Transverse colon (tissue), 4 donors: ENCODE measurements at regions not wholly inside any gene's neighbourhood (a gene's known extent, or its start where the extent isn't known, plus 50 kb on each side); places are given as distances from the start of the nearest gene placed in this dataset.

ENCODE experiments used
- DNase-seq: peaks from one replicate; pipeline ENCODE4 v3.0.0-alpha.2; 2019
- H3K27ac ChIP-seq, 4 donors: fragments of 200-600 bp; sonication (generic); 2 replicates each; pipeline ENCODE4 v1.5.1; 2016 to 2018; ENCODE audit warnings: inconsistent platforms in 4 of 4
- H3K27me3 ChIP-seq: fragments of 200-600 bp; sonication (generic); 2 replicates; pipeline ENCODE4 v1.5.1; 2017; ENCODE audit warnings: inconsistent platforms
- H3K36me3 ChIP-seq, 4 donors: fragments of 200-600 bp; sonication (generic); 2 replicates each; pipeline ENCODE4 v1.5.1; 2017 to 2019; ENCODE audit warnings: inconsistent platforms in 4 of 4
- H3K4me1 ChIP-seq, 4 donors: fragments of 200-600 bp; sonication (generic); 2 replicates each; pipeline ENCODE4 v1.5.1; 2017 to 2020; ENCODE audit warnings: inconsistent platforms in 4 of 4
- H3K4me3 ChIP-seq, 4 donors: fragments of 200-600 bp; sonication (generic); 1 replicate in 1 of 4; 2 replicates in 3 of 4; pipeline versions ENCODE4 v1.5.1 to v1.6.1; 2017 to 2019; ENCODE audit warnings: inconsistent platforms in 4 of 4
- H3K9me3 ChIP-seq, 2 donors: fragments of 200-600 bp; sonication (generic); 2 replicates each; pipeline ENCODE4 v1.5.1; 2017 to 2019; ENCODE audit warnings: inconsistent platforms in 2 of 2
- EP300 ChIP-seq: sonication (generic); formaldehyde crosslinking; IDR thresholded peaks from one replicate; pipeline ENCODE4 v1.6.1; 2017; ENCODE audit warnings: antibody characterized with exemption, low read depth
- POLR2A ChIP-seq: fragments of 450-650 bp; IDR thresholded peaks from one replicate; pipeline ENCODE4 v1.6.1; 2016; ENCODE audit warnings: antibody characterized with exemption, mild to moderate bottlenecking, moderate library complexity
- POLR2AphosphoS5 ChIP-seq, 3 donors: sonication (generic); formaldehyde crosslinking; IDR thresholded peaks; one replicate each; pipeline ENCODE4 v1.6.1; 2016; ENCODE audit warnings: antibody characterized with exemption in 3 of 3
- WGBS, 2 donors: methylation state at CpG; one replicate each; pipeline ENCODE4 v1.1.5; 2018; ENCODE audit warnings: low coverage in 1 of 2; 5-methylcytosine and 5-hydroxymethylcytosine counted together
- in situ Hi-C, 4 donors: fragments of 200-750 bp; cut with MboI; loops; one replicate each; pipeline versions ENCODE4 v1.15.0 to v1.15.1; 2017; ENCODE audit warnings: low sequenced_read_pairs in 3 of 4, low pct_ligation_motif_present in 1 of 4, low pct_unique_long_range_greater_than_20kb in 1 of 4
- intact Hi-C: fragments of 100-400 bp; cut with DNase I; formaldehyde crosslinking; loops from one replicate; pipeline ENCODE4 v1.15.1; 2023; ENCODE audit warnings: low total_unique reads
- TF ChIP-seq, protein P1 (sequence below), 5 experiments: fragments of 200-600 bp in 3 of 5; fragments of 450-650 bp in 2 of 5; sonication (generic) in 3 of 5; IDR thresholded peaks; 1 replicate in 2 of 5; 2 replicates in 3 of 5; pipeline ENCODE4 v1.5.1; 2016 to 2017; ENCODE audit warnings: antibody characterized with exemption in 5 of 5, inconsistent platforms in 3 of 5, mild to moderate bottlenecking in 2 of 5, moderate library complexity in 1 of 5

GRCh38 chr1:222955964-222956363 is 141.1 kb downstream of the DISP1 start:
- Histone ChIP-seq H3K4me3 (no peak overlapping the region), H3K9me3 (no peaks in the 10 kb centered on the region), H3K27ac (no peak overlapping the region), H3K36me3 (no peaks in the 10 kb centered on the region), H3K27me3 (no peaks in the 10 kb centered on the region), H3K4me1 (peaks cover 0 to 13% (median 2%) of the 10 kb centered on the region in 4 donors)
- in situ Hi-C loops = no loop called here
- 85 to 92% methylated on average over 2 of the region's 2 CpGs for WGBS, 2 donors
- DNase-seq = no peak
- TF ChIP-seq POLR2AphosphoS5 (IDR thresholded peaks at IDR 0.05) (no peak), EP300 (no peak), POLR2A (no peak)
- TF ChIP-seq, protein P1, sequence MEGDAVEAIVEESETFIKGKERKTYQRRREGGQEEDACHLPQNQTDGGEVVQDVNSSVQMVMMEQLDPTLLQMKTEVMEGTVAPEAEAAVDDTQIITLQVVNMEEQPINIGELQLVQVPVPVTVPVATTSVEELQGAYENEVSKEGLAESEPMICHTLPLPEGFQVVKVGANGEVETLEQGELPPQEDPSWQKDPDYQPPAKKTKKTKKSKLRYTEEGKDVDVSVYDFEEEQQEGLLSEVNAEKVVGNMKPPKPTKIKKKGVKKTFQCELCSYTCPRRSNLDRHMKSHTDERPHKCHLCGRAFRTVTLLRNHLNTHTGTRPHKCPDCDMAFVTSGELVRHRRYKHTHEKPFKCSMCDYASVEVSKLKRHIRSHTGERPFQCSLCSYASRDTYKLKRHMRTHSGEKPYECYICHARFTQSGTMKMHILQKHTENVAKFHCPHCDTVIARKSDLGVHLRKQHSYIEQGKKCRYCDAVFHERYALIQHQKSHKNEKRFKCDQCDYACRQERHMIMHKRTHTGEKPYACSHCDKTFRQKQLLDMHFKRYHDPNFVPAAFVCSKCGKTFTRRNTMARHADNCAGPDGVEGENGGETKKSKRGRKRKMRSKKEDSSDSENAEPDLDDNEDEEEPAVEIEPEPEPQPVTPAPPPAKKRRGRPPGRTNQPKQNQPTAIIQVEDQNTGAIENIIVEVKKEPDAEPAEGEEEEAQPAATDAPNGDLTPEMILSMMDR (IDR thresholded peaks at IDR 0.05) = no peak
- intact Hi-C loops = no loop called here

- H3K27ac ChIP-seq = no peak overlapping the region
- TF ChIP-seq POLR2A = no peak
- no peak for TF ChIP-seq EP300
- no peak for TF ChIP-seq POLR2AphosphoS5 (IDR thresholded peaks at IDR 0.05)
- TF ChIP-seq, protein P1 (IDR thresholded peaks at IDR 0.05) = no peak
- no peaks in the 10 kb centered on the region for H3K9me3 ChIP-seq
- H3K4me1 ChIP-seq = peaks cover 0 to 13% (median 2%) of the 10 kb centered on the region in 4 donors
- intact Hi-C loops (no loop called here), in situ Hi-C loops (no loop called here)
- H3K27me3 ChIP-seq = no peaks in the 10 kb centered on the region
- no peaks in the 10 kb centered on the region for H3K36me3 ChIP-seq
- no peak for DNase-seq
- H3K4me3 ChIP-seq = no peak overlapping the region
These were observed 141.8 kb downstream of the DISP1 start for GRCh38 chr1:222956601-222957000.

DNA sequence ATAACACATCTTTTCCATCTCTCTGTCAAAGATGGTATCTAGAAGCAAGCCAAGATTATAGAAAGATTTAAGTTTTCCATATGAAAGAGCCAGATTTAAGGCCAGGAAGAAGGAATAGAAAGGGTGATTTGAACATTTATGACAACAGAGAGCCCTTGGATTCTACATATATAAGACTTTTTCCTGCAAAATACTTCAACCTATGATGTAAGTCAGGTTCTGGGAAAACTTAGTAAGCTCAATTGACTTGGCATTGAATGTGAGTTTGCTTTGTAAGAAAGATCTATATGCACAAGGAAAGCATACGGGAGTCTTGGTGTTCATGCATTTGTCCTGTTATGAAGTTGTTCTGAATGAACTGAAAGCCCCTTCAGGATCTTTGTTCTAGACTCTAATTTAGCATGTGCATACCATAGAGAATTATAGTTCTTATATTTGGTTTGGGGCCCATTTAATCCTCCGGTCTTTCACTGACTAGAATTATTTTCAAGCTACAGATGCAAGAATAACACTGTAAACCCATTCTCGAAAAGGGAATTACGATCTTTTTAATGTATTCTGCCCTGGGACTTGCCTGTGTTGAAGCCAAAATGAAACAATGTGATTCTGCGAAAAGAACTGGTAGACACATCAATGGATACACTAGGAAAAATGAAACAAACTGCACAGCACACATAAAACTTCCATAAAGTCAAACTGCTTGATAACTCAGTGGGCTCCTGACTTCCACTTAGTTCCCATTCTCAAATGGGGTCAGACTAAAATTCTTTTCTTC is 152.8 kb downstream of the DISP1 start:
- Histone ChIP-seq H3K27ac (no peak overlapping the region), H3K9me3 (no peaks in the 10 kb centered on the region), H3K4me1 (no peaks in the 10 kb centered on the region), H3K36me3 (no peaks in the 10 kb centered on the region), H3K4me3 (no peak overlapping the region), H3K27me3 (no peaks in the 10 kb centered on the region)
- in situ Hi-C loops = no loop called here
- intact Hi-C loops = no loop called here
- WGBS, 2 donors = 76 to 98% methylated on average over 5 of the region's 5 CpGs
- DNase-seq = no peak
- TF ChIP-seq EP300 (no peak), POLR2AphosphoS5 (IDR thresholded peaks at IDR 0.05) (no peak), POLR2A (no peak)
- TF ChIP-seq, protein P1 (IDR thresholded peaks at IDR 0.05) = no peak

GRCh38 chr1:222970040-222970439 is 155.2 kb downstream of the DISP1 start:
- H3K4me1 ChIP-seq = peaks cover 0 to 4% (median 0%) of the 10 kb centered on the region in 4 donors
- 80 to 88% methylated on average over 8 of the region's 8 CpGs for WGBS, 2 donors
- in situ Hi-C loops (no loop called here), intact Hi-C loops (no loop called here)
- no peak overlapping the region for H3K4me3 ChIP-seq
- no peaks in the 10 kb centered on the region for H3K27me3 ChIP-seq
- TF ChIP-seq, protein P1 (IDR thresholded peaks at IDR 0.05) = no peak
- TF ChIP-seq EP300 (no peak), POLR2A (no peak), POLR2AphosphoS5 (IDR thresholded peaks at IDR 0.05) (no peak)
- no peak for DNase-seq
- no peaks in the 10 kb centered on the region for H3K9me3 ChIP-seq
- no peaks in the 10 kb centered on the region for H3K36me3 ChIP-seq
- H3K27ac ChIP-seq = no peak overlapping the region
